ENCODE measurements at regions not wholly inside any gene's neighbourhood (a gene's known extent, or its start where the extent isn't known, plus 50 kb on each side); places are given as distances from the start of the nearest gene placed in this dataset.

DNA sequence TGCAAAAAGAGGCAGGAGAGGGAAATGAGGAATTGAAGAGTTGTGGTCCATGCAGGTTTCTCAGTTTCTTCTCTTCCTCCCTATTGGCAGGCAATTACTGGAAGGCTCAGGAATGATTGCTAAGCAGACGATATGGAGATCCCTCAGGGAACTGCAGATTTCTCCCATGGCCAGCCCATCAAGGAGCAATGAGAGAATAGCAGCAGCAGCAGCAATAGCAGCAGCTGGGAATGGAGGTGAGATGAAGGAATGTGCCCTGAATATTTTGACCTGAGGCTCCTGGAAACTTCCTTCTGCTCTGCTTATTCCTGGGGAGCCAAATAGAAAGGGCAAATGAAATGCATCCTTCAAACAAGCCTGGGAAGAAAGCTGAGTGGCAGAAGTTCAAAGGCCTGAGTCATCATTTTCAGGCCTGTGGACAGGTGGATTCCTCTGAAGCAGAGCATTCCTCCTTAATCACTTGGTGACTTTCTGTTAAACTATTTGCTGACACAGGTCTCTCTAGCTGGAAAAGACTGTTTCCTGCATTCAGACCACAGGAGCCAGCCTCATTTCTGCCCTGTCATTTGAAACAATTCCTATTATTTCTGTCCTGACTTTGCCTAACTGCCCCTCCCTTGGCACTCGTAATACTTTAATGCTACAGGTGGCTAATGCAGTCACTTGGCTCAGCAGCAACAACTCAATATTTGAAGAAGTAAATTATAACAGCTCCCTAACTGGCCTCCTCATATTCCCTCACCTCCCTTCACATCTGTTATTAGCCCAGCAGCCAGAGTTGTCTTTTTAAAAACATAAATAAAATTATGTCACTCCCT, 146.9 kb upstream of the GADL1 start:
- TF ChIP-seq CTCF (IDR thresholded peaks at IDR 0.05; ENCODE audit: low read depth, low read length), result no peak
- H3K4me3 ChIP-seq (replicated peaks in 1 of 2; ENCODE audit: low read depth in 2 of 2, low read length in 2 of 2), result no peak overlapping the region
- peak; percentile 46 to 88 for DNase-seq (ENCODE audit: low read depth in 2 of 2)

DNA sequence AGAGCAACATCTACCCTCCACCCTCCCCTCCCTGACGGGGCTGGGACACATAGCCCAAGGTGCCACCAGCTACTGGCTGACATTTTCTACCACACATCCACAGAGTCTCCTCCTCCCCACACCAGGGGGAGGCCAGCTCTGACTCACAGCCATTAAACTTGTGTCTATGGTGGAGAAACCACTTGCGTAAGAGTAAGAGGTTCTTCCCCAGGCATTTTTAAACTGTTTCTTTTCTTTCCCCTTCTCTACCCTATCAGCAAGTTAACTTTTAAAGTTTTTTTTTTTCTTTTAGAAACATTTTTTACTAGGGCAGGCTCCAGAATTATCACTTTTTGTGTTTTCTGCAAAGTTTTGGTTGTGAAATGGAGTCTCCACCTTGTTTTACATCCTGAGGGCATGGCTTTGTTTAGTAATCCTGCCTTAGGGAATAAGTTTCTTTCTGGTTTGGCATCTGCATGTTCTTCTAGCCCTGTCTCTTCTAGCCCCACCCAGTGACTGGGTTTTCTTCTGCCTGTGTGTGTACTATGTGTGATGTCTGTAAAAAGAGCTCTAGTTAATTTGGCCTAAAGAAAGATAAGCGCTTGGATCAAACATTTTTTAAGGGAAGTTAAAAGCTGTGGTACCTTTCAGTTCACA, 148.8 kb upstream of the GADL1 start:
- TF ChIP-seq CTCF (IDR thresholded peaks at IDR 0.05; ENCODE audit: low read depth, low read length), result no peak
- DNase-seq (ENCODE audit: low read depth in 2 of 2), result peak; percentile 27 to 80
- no peak overlapping the region for H3K4me3 ChIP-seq (replicated peaks in 1 of 2; ENCODE audit: low read depth in 2 of 2, low read length in 2 of 2)

- no peak for DNase-seq (ENCODE audit: low read depth in 2 of 2)
- TF ChIP-seq CTCF (IDR thresholded peaks at IDR 0.05; ENCODE audit: low read depth, low read length), result no peak
- H3K4me3 ChIP-seq (replicated peaks in 1 of 2; ENCODE audit: low read depth in 2 of 2, low read length in 2 of 2), result no peak overlapping the region
Observed at GRCh38 chr3:31047673-31048072, 153.2 kb upstream of the GADL1 start.

DNA sequence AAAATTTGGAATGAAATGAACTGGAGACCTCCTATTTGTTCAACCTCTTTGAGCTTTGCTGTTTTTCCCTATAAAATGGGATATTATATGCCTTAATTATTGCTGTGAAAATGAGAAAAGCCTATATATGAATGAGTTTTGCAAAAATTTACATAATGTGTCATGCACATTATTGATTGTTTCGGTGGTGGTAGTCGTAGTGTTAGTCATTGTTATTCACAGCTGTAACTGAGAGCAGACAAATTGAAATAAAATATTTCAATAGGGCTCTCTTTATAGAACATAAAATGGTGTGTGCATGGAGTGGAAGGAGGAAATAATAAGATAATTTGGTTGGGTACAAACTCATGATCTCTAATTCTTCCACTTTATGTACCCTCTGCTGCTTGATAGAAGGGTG, 153.7 kb upstream of the GADL1 start:
- H3K4me3 ChIP-seq (replicated peaks in 1 of 2; ENCODE audit: low read depth in 2 of 2, low read length in 2 of 2), result no peak overlapping the region
- TF ChIP-seq CTCF (IDR thresholded peaks at IDR 0.05; ENCODE audit: low read depth, low read length), result no peak

GRCh38 chr3:31050296-31050695, 155.8 kb upstream of the GADL1 start:
- TF ChIP-seq CTCF (IDR thresholded peaks at IDR 0.05; ENCODE audit: low read depth, low read length), result no peak
- DNase-seq (ENCODE audit: low read depth in 2 of 2), result no peak

More for the DNA sequence above, 153.7 kb upstream of the GADL1 start:
- no peak for DNase-seq (ENCODE audit: low read depth in 2 of 2)

DNA sequence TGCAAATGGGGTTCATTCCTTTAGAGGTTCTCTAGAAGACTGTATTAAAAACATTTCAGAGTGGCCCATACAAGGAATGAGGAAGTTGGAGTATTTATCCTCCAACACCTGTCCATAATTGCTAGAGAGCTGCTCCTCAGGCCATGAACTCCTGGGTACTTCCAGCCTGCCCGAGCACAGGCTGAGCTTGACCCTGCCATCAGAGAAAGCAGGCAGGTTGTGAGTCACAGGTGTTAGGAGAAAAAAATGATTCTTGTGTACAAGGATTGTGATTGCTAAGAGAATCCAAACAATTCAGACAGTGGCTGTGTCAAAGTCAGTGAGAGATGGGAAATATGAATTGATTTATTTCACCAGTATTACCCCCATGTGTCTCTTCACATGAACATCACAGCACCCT, 156.8 kb upstream of the GADL1 start:
- TF ChIP-seq CTCF (IDR thresholded peaks at IDR 0.05; ENCODE audit: low read depth, low read length), result no peak
- no peak for DNase-seq (ENCODE audit: low read depth in 2 of 2)
- H3K4me3 ChIP-seq (replicated peaks in 1 of 2; ENCODE audit: low read depth in 2 of 2, low read length in 2 of 2), result no peak overlapping the region

More at GRCh38 chr3:31050296-31050695, 155.8 kb upstream of the GADL1 start:
- H3K4me3 ChIP-seq (replicated peaks in 1 of 2; ENCODE audit: low read depth in 2 of 2, low read length in 2 of 2), result no peak overlapping the region

Measured in cardiac fibroblast (primary cell).